Caco-2 (cell line): ENCODE measurements at regions not wholly inside any gene's neighbourhood (a gene's known extent, or its start where the extent isn't known, plus 50 kb on each side); places are given as distances from the start of the nearest gene placed in this dataset.

Experiments used
- BruUV-seq: library from RNA; stranded (reverse); fragments of 400-500 nt; replicated peaks from 2 replicates; lab custom pipeline; 2021; lab: Mats Ljungman, UMichigan
- CTCF ChIA-PET: fragments of 300-600 bp; sonication (Branson Sonifier 250); formaldehyde crosslinking; loops from one replicate; lab custom pipeline; 2022; ENCODE audit warnings: antibody characterized with exemption; lab: Charles Lee
- POLR2A ChIA-PET: fragments of 300-600 bp; sonication (Branson Sonifier 250); formaldehyde crosslinking; loops from one replicate; lab custom pipeline; 2022; ENCODE audit warnings: antibody characterized with exemption; lab: Charles Lee
- DNase-seq, 2 experiments: peaks; one replicate each; pipeline versions ENCODE4 v3.0.0 to v3.0.0-alpha.2; 2020 to 2022
- H3K27me3 ChIP-seq: replicated peaks from 2 replicates; pipeline ENCODE4 v1.6.0; 2011; ENCODE audit warnings: low read length; ENCODE audit not compliant: control insufficient read depth, insufficient read depth
- H3K36me3 ChIP-seq: 2 replicates; pipeline ENCODE4 v1.5.1; 2011; ENCODE audit warnings: low read length; ENCODE audit not compliant: control insufficient read depth, insufficient read depth
- H3K4me1 ChIP-seq: fragments of 250-450 bp; sonication (Bioruptor Pico); 2 replicates; pipeline ENCODE4 v1.5.1; 2020; ENCODE audit warnings: mild to moderate bottlenecking
- H3K4me3 ChIP-seq: 2 replicates; pipeline ENCODE4 v1.5.1; 2011; ENCODE audit warnings: low read depth, mild to moderate bottlenecking, control low read depth, low read length
- H3K9me3 ChIP-seq: fragments of 250-450 bp; sonication (Bioruptor Pico); 2 replicates; pipeline ENCODE4 v1.5.1; 2020; ENCODE audit warnings: mild to moderate bottlenecking, moderate library complexity
- H3K27ac Mint-ChIP-seq: one replicate; pipeline ENCODE4 v1.8.0; 2022; ENCODE audit warnings: mixed read lengths; ENCODE audit not compliant: unreplicated experiment
- H3K27me3 Mint-ChIP-seq: one replicate; pipeline ENCODE4 v1.8.0; 2022; ENCODE audit warnings: mixed read lengths; ENCODE audit not compliant: insufficient read depth, unreplicated experiment
- H3K36me3 Mint-ChIP-seq: one replicate; pipeline ENCODE4 v1.8.0; 2022; ENCODE audit warnings: mild to moderate bottlenecking, mixed read lengths; ENCODE audit not compliant: insufficient read depth, unreplicated experiment
- H3K4me1 Mint-ChIP-seq: one replicate; pipeline ENCODE4 v1.8.0; 2022; ENCODE audit warnings: low read depth, mixed read lengths; ENCODE audit not compliant: unreplicated experiment
- H3K4me3 Mint-ChIP-seq: one replicate; pipeline ENCODE4 v1.8.0; 2022; ENCODE audit warnings: mild to moderate bottlenecking, moderate library complexity, mixed read lengths; ENCODE audit not compliant: unreplicated experiment
- H3K9me3 Mint-ChIP-seq: one replicate; pipeline ENCODE4 v1.8.0; 2022; ENCODE audit warnings: mixed read lengths; ENCODE audit not compliant: unreplicated experiment
- intact Hi-C: fragments of 100-400 bp; cut with micrococcal nuclease; formaldehyde crosslinking; loops from one replicate; pipeline ENCODE4 v1.10.0; 2022; ENCODE audit not compliant: unreplicated experiment
- TF ChIP-seq, protein P1 (sequence below), 2 experiments: fragments of 200-600 bp in 1 of 2; IDR thresholded peaks; 1 replicate in 1 of 2; 2 replicates in 1 of 2; pipeline versions ENCODE4 v1.5.1 to v1.8.0; 2011 to 2022; ENCODE audit warnings: antibody characterized with exemption in 1 of 2, control low read depth in 1 of 2, inconsistent platforms in 1 of 2, low read depth in 1 of 2, low read length in 1 of 2, mild to moderate bottlenecking in 1 of 2, moderate library complexity in 1 of 2; ENCODE audit not compliant: insufficient read depth in 1 of 2, severe bottlenecking in 1 of 2, unreplicated experiment in 1 of 2

DNA sequence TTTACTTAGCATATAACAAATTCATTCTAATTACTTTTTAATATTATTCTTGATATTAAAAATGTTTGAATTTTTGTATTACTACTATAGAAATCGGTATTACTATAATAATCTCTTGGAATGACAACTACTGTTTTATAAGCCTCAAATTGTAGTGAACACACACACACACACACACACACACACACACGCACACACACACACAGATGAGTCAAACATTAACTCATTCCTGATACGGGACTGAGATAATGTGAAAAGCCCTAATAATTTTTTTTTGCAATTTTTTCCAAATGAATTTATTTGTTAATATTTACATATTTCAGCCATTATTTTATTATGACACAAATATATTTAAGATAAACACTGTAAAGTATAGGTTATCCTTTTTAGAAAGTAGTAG, 951.2 kb upstream of the PHF14 start:
- Histone ChIP-seq H3K27me3 (no peaks in the 10 kb centered on the region), H3K4me3 (no peak overlapping the region), H3K4me1 (no peaks in the 10 kb centered on the region), H3K36me3 (no peaks in the 10 kb centered on the region), H3K9me3 (no peaks in the 10 kb centered on the region)
- Mint-ChIP-seq H3K9me3 (no peaks in the 10 kb centered on the region), H3K4me1 (peaks cover 7% of the 10 kb centered on the region), H3K27ac (no peak overlapping the region), H3K36me3 (no peaks in the 10 kb centered on the region), H3K4me3 (no peak overlapping the region), H3K27me3 (no peaks in the 10 kb centered on the region)
- no TSS peak for BruUV-seq
- CTCF ChIA-PET = interaction anchor here (0.7 kb wide), 1 partner anchor 106 kb away, joined by 3 read pairs; no protein-coding TSS in a partner anchor
- POLR2A ChIA-PET = no interaction called here
- DNase-seq = no peak
- TF ChIP-seq, protein P1, sequence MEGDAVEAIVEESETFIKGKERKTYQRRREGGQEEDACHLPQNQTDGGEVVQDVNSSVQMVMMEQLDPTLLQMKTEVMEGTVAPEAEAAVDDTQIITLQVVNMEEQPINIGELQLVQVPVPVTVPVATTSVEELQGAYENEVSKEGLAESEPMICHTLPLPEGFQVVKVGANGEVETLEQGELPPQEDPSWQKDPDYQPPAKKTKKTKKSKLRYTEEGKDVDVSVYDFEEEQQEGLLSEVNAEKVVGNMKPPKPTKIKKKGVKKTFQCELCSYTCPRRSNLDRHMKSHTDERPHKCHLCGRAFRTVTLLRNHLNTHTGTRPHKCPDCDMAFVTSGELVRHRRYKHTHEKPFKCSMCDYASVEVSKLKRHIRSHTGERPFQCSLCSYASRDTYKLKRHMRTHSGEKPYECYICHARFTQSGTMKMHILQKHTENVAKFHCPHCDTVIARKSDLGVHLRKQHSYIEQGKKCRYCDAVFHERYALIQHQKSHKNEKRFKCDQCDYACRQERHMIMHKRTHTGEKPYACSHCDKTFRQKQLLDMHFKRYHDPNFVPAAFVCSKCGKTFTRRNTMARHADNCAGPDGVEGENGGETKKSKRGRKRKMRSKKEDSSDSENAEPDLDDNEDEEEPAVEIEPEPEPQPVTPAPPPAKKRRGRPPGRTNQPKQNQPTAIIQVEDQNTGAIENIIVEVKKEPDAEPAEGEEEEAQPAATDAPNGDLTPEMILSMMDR (IDR thresholded peaks at IDR 0.05; ENCODE audit: insufficient read depth in 1 of 2, low read depth in 1 of 2, low read length in 1 of 2, severe bottlenecking in 1 of 2, unreplicated experiment in 1 of 2) = no peak
- intact Hi-C loops = loop anchor here (2.0 kb wide), 2 partner anchors 106 to 390 kb away; no protein-coding TSS in a partner anchor

DNA sequence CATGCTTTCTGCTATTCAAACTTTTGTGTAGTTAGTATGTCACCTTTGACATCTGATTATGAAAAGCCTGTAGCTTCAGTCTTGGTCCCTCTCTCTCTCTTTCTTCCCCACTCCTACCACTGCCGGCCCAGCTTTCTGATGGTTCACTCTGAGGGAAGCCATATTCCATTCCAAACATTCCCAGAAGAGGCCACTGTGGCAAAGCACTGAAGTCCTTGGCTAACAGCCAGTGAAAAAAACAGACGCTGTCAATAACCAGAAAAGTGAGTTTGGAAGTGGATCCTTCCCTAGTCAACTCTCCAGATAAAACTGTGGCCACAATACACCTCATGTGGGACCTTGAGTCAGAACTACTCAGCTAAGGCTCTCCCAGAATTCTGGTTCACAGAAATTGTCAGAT, 950.7 kb upstream of the PHF14 start:
- Histone ChIP-seq H3K9me3 (no peaks in the 10 kb centered on the region), H3K4me1 (no peaks in the 10 kb centered on the region), H3K36me3 (no peaks in the 10 kb centered on the region), H3K27me3 (no peaks in the 10 kb centered on the region), H3K4me3 (no peak overlapping the region)
- no peak overlapping the region for H3K27ac Mint-ChIP-seq
- no peaks in the 10 kb centered on the region for H3K36me3 Mint-ChIP-seq
- H3K27me3 Mint-ChIP-seq = no peaks in the 10 kb centered on the region
- DNase-seq = peak; percentile 59 to 60
- intact Hi-C loops = loop anchor here (2.0 kb wide), 2 partner anchors 106 to 390 kb away; no protein-coding TSS in a partner anchor
- POLR2A ChIA-PET = no interaction called here
- BruUV-seq = no TSS peak
- TF ChIP-seq, protein P1 (IDR thresholded peaks at IDR 0.05; ENCODE audit: insufficient read depth in 1 of 2, low read depth in 1 of 2, low read length in 1 of 2, severe bottlenecking in 1 of 2, unreplicated experiment in 1 of 2) = peak; percentile 28 to 32
- no peaks in the 10 kb centered on the region for H3K9me3 Mint-ChIP-seq
- H3K4me1 Mint-ChIP-seq = peaks cover 7% of the 10 kb centered on the region
- H3K4me3 Mint-ChIP-seq = no peak overlapping the region
- CTCF ChIA-PET = interaction anchor here (0.7 kb wide), 1 partner anchor 106 kb away, joined by 3 read pairs; no protein-coding TSS in a partner anchor

DNA sequence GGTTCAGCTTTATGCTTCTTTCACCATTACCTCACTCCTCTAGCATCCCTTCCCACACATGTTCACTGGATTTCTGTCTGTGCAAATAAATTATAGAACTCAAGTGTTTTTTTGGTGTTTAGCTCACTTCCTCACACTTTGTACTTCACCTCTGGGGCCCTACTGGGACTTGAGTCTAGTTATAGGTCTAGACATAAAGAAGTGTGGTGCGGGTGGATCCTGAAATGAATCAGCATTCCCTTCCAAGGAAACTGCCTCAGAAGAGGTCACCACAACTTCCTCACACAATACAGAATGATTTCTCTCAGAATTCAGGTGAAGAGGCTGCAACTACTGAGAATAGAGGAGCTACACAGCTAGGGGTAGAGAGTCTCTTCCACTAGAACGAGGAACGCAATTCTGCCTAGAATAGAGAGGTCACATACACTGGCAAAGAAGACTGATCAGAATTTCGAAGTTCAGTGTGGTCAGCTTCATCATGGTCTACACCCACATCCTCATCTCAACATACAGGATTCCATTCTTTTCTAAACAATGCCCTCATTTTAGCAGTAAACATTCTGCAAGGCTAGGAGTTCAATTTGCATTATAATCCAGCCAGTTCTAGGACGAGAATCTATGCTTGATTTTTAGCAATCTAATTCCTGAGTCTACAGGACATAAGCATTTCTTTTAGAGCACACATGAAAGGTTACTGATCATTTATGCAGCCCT, 938.7 kb upstream of the PHF14 start:
- Mint-ChIP-seq H3K4me3 (no peak overlapping the region), H3K36me3 (no peaks in the 10 kb centered on the region), H3K9me3 (no peaks in the 10 kb centered on the region), H3K4me1 (no peaks in the 10 kb centered on the region), H3K27ac (no peak overlapping the region), H3K27me3 (no peaks in the 10 kb centered on the region)
- Histone ChIP-seq H3K4me1 (no peaks in the 10 kb centered on the region), H3K36me3 (no peaks in the 10 kb centered on the region), H3K27me3 (no peaks in the 10 kb centered on the region), H3K9me3 (no peaks in the 10 kb centered on the region), H3K4me3 (no peak overlapping the region)
- ChIA-PET CTCF (no interaction called here), POLR2A (no interaction called here)
- BruUV-seq = no TSS peak
- TF ChIP-seq, protein P1 (IDR thresholded peaks at IDR 0.05; ENCODE audit: insufficient read depth in 1 of 2, low read depth in 1 of 2, low read length in 1 of 2, severe bottlenecking in 1 of 2, unreplicated experiment in 1 of 2) = no peak
- DNase-seq = no peak
- intact Hi-C loops = no loop called here
